Stomach (tissue), 4 donors: ENCODE measurements at regions not wholly inside any gene's neighbourhood (a gene's known extent, or its start where the extent isn't known, plus 50 kb on each side); places are given as distances from the start of the nearest gene placed in this dataset.

Experiments used
- CTCF ChIP-seq, 7 experiments: fragments of 450-650 bp in 4 of 7; fragments of 200-600 bp in 3 of 7; sonication (generic) in 3 of 7; IDR thresholded peaks; one replicate each; pipeline ENCODE4 v1.5.1; 2016 to 2019; ENCODE audit warnings: antibody characterized with exemption in 7 of 7, control low read depth in 2 of 7, mild to moderate bottlenecking in 1 of 7
- EP300 ChIP-seq: sonication (generic); formaldehyde crosslinking; IDR thresholded peaks from one replicate; pipeline ENCODE4 v1.6.1; 2017; ENCODE audit warnings: antibody characterized with exemption
- POLR2A ChIP-seq, 4 donors: fragments of 450-650 bp; IDR thresholded peaks; one replicate each; pipeline ENCODE4 v1.6.1; 2016; ENCODE audit warnings: antibody characterized with exemption in 4 of 4, control low read depth in 2 of 4, mild to moderate bottlenecking in 1 of 4, moderate library complexity in 1 of 4
- POLR2AphosphoS5 ChIP-seq, 3 donors: sonication (generic); formaldehyde crosslinking; IDR thresholded peaks; one replicate each; pipeline ENCODE4 v1.6.1; 2016; ENCODE audit warnings: antibody characterized with exemption in 3 of 3

DNA sequence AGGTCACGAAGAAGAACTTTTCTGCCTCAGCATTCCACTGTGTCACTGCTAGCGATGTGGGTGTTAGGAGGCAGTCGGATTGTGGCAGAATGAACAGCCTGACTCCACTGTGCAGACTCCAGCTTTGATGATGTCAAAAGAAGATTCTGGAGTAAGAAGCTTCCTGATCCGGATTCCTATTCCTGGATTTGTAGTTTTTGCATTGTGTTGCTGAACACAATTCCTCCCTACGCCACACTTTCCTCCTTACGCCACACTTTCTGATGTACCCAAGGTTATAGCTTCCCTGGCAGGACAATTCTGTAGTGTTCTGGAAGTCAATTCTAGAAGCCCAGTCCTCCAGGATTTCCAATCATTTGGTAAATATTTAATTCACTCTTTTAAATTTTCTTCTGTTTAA, 665.2 kb upstream of the ADGRL2 start:
- TF ChIP-seq CTCF (IDR thresholded peaks at IDR 0.05) (no peak), POLR2A (IDR thresholded peaks at IDR 0.05) (no peak), EP300 (no peak), POLR2AphosphoS5 (IDR thresholded peaks at IDR 0.05) (no peak)
